ENCODE measurements at regions not wholly inside any gene's neighbourhood (a gene's known extent, or its start where the extent isn't known, plus 50 kb on each side); places are given as distances from the start of the nearest gene placed in this dataset.

GRCh38 chr11:115008799-115009198 lies 330.5 kb downstream of the NXPE2 start:
- intact Hi-C loops (cut with micrococcal nuclease): no loop called here

DNA sequence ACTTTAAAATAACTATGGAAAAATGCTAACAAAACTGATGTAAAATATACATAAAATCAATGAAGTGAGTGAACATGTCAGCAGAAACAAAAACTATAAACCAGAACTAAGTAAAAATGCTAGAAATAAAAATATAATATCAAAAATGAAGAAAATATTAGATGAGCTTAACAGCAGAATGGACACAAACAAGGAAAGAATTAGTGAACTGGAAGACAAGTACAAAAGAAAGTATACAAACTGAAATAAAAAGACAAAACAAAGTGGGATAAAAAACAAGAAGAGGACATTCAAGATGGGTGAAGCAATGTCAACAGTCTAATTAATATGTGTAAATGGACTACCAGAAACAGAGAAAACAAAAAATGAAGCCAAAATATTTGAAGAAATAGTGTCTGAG lies 339.2 kb downstream of the NXPE2 start:
- intact Hi-C loops (cut with micrococcal nuclease): no loop called here

- intact Hi-C loops (cut with micrococcal nuclease): no loop called here
Observed at GRCh38 chr11:115030166-115030565, 351.8 kb downstream of the NXPE2 start.

DNA sequence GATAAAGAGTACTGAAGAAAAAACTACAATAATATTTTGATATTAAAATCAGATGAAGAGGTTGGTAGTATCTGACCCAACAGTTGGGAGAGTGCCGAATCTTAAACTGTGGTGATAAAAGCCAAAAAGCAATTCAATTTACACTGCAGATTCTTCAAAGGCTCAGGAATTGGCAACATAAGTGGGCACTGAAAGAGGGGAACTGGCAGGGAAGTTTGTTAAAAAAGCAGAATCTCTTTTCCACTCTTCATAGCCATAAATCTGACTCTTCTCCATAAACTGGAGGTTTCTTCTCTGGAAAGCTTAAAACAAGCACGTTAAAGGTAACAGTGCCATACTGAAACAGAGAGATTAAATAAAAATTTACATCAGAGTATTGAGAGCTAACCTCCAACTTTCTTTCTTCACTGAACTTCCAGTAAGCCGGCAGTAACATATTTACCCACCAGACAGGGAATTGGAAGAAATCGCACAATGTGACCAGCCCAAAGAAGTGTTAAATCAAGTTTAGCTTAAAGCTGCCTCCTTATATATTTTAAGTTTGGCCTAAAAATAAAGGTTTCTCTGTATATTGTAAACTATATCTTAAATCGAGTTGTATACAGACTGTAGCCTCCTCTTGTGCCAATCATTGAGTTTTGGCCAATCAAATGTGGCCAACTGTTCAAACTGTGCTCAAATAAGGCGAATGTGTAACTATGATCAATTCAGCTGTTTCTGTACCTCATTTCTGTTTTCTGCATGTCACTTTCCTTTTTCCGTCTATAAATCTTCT lies 358.3 kb downstream of the NXPE2 start:
- intact Hi-C loops (cut with micrococcal nuclease): no loop called here

- intact Hi-C loops (cut with micrococcal nuclease): no loop called here
Observed at GRCh38 chr11:115042002-115042401, 363.7 kb downstream of the NXPE2 start.

DNA sequence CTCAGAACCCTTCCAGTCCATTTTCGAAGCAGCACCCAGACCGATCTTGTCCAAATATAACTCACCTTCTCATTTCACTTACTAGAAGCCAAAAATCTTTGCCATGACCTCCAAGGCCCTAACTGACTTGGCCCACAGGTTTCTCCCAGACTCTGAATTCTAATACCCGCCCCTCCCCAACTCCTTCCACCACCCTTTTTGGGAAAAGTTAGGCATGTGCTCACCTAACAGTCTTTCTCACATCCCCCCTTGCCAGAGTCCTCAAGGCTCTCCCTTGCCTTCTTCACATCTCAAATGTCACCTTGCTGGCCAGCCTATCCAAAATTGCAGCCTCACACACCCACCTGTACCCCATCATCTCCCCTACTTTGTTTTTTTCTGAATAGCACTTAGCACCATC lies 369.3 kb downstream of the NXPE2 start:
- intact Hi-C loops (cut with micrococcal nuclease): no loop called here

DNA sequence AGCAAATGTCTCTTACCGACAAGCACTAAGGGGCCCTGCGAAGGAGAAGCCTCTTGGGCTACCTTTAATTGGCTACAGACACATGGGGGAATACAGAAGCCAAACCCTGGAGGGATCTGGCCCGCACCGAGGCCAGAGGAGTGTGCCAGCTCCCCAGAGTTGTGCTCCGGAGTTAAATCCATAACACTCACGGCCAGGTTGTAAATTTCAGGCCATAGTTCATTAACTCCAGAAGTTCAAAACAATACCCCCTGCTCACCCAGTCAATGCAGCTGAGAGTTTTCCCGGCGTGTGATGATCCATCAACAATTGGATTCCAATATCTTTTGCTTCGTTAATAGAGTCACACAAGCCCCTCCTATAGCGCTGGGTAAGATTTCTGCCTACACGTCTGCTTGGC lies 371.5 kb downstream of the NXPE2 start:
- intact Hi-C loops (cut with micrococcal nuclease): no loop called here

- intact Hi-C loops (cut with micrococcal nuclease): no loop called here
Observed at GRCh38 chr11:115050756-115051155, 372.4 kb downstream of the NXPE2 start.

DNA sequence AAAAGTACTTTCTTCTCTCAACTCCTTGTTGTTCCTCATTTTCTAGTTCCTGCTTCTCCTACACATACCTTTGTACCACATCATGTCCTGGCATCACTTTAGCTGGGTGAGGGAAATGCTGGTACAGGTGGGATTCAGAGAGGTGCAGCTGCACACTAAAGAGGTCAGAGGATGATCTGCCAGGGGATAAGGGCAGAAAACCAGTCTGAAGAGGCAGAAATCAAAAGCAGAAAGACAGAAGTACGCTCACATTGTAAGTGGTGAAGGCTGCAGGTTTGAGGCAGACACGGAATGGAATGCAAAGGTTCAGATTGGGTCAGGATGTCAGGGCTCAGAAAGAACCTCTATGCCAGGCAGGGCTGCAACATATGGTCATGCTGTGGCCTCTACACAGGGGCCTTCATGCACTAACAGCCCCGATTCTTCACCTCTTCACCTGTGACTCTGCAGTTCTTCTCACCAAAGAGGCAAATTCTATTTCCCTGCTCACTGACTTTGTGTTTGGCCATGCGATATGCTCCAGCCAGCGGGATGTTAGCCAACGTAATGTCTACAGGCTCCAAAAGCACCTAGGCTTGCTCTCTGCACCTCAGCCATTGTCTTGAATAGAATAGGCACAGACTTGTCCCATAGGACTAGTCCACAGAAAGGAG lies 373.7 kb downstream of the NXPE2 start:
- intact Hi-C loops (cut with micrococcal nuclease): no loop called here

DNA sequence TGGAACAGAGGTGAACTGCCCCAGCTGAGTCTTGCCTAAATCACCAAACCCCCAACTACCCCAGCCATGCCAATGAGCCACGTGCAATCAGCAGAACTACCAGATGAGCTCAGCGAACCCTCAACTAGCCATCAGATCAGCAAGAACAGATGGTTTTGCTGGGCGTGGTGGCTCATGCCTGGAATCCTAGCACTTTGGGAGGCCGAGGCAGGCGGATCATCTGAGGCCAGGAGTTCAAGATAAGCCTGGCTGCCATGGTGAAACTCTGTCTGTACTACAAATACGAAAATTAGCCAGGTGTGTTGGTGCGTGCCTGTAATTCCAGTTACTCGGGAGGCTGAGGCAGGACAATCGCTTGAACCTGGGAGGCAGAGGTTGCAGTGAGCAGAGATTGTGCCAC lies 374.3 kb downstream of the NXPE2 start:
- intact Hi-C loops (cut with micrococcal nuclease): no loop called here

GRCh38 chr11:115054570-115055538 lies 376.5 kb downstream of the NXPE2 start:
- intact Hi-C loops (cut with micrococcal nuclease): no loop called here

DNA sequence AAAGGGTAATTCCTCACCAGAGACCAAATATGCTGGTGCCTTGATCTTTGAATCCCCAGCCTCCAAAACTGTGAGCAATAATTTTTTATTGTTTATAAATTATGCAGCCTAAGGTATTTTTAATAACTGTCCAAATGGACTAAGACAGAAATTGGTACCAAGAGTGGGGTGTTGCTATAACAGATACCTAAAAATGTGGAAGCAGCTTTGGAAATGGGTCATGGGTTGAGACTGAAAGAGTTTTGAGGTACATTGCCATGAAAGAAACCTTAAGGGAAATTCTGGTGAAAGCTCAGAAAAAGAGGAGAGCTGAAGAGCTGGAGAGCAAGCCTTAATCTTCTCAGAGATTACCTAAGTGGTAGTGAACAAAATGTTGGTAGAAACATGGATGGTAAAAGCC lies 378.2 kb downstream of the NXPE2 start:
- intact Hi-C loops (cut with micrococcal nuclease): no loop called here

GRCh38 chr11:115060840-115061239 lies 382.5 kb downstream of the NXPE2 start:
- intact Hi-C loops (cut with micrococcal nuclease): no loop called here

GRCh38 chr11:115065314-115065713 lies 387.0 kb downstream of the NXPE2 start:
- intact Hi-C loops (cut with micrococcal nuclease): no loop called here

- intact Hi-C loops (cut with micrococcal nuclease): no loop called here
Observed at GRCh38 chr11:115065830-115066664, 387.7 kb downstream of the NXPE2 start.

DNA sequence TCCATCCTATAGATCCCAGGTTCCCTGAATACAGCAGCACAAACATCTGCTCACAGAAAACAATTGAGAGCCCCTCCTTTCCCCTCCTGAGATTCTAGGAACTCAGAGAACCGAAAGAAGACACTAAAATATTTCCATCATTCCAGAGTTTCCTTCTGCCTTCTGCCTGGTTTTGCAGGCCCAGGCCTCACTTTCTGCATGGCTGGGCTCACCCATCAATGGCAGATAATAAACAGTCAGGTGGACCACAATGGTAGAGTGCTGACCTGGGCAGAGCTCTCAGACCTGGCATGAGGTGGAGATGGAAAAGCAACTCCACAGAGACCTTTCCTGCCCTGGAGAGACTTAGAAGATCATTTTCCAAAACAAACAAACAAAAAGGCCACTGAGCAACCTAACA lies 389.1 kb downstream of the NXPE2 start:
- intact Hi-C loops (cut with micrococcal nuclease): no loop called here

- intact Hi-C loops (cut with micrococcal nuclease): no loop called here
Observed at GRCh38 chr11:115067900-115068530, 389.7 kb downstream of the NXPE2 start.

- intact Hi-C loops (cut with micrococcal nuclease): no loop called here
Observed at GRCh38 chr11:115069599-115069998, 391.3 kb downstream of the NXPE2 start.

GRCh38 chr11:115075356-115075755 lies 397.0 kb downstream of the NXPE2 start:
- intact Hi-C loops (cut with micrococcal nuclease): no loop called here

DNA sequence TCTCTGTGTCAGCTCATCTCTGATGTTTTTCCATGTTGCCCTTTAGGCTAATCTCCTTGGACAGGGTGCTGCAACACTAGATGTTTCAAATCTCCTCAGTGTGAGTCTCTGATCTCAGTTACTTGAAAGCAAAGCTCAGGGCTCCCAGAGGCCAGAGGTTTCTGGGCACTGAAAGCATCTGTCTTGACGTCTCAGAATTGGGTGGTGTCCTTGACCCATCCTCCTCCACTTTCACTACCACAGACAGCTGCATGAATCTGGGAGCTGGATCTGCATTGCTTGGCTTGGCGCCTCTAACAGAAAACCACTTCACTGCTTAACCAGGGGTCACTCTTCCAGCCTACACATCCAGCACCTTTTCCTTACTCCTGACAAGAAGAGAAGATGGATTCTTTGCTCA lies 399.4 kb downstream of the NXPE2 start:
- intact Hi-C loops (cut with micrococcal nuclease): no loop called here

Data from T-helper 2 cell treated with Interferon-gamma antibody and Interleukin-4, amounts not matched to agents 100 ng/mL and 5 ng/mL, for 36 hours (primary cell).